Neuronal stem cell (in vitro differentiated cells): ENCODE measurements at regions not wholly inside any gene's neighbourhood (a gene's known extent, or its start where the extent isn't known, plus 50 kb on each side); places are given as distances from the start of the nearest gene placed in this dataset.

Experiments
- DNase-seq: peaks from one replicate; pipeline ENCODE4 v3.0.0-alpha.2; 2013; ENCODE audit warnings: low spot score
- H2AFZ ChIP-seq: one replicate; pipeline ENCODE4 v1.6.1; 2013; ENCODE audit warnings: mild to moderate bottlenecking, low read length, inconsistent platforms
- H2AK5ac ChIP-seq: 2 replicates; pipeline ENCODE4 v1.6.1; 2013; ENCODE audit warnings: low read depth, mild to moderate bottlenecking, inconsistent platforms, low read length, moderate library complexity, mixed read lengths
- H2BK120ac ChIP-seq: 2 replicates; pipeline ENCODE4 v1.6.1; 2013; ENCODE audit warnings: low read depth, mild to moderate bottlenecking, inconsistent platforms, low read length, moderate library complexity, mixed read lengths
- H2BK12ac ChIP-seq: one replicate; pipeline ENCODE4 v1.6.1; 2013; ENCODE audit warnings: low read length, inconsistent platforms
- H2BK15ac ChIP-seq: 2 replicates; pipeline ENCODE4 v1.6.1; 2013; ENCODE audit warnings: mild to moderate bottlenecking, low read length, inconsistent platforms, mixed read lengths
- H2BK5ac ChIP-seq: one replicate; pipeline ENCODE4 v1.6.1; 2013; ENCODE audit warnings: inconsistent platforms, mild to moderate bottlenecking, low read length, moderate library complexity
- H3K14ac ChIP-seq: one replicate; pipeline ENCODE4 v1.6.1; 2013; ENCODE audit warnings: low read length, inconsistent platforms
- H3K18ac ChIP-seq: 2 replicates; pipeline ENCODE4 v1.6.1; 2013; ENCODE audit warnings: low read length, inconsistent platforms
- H3K23ac ChIP-seq: 2 replicates; pipeline ENCODE4 v1.6.1; 2013; ENCODE audit warnings: low read depth, mild to moderate bottlenecking, mixed read lengths, low read length, inconsistent platforms; ENCODE audit not compliant: poor library complexity
- H3K27ac ChIP-seq: replicated peaks from 3 replicates; pipeline ENCODE4 v1.5.1; 2013; ENCODE audit warnings: low read length, inconsistent platforms
- H3K27me3 ChIP-seq, 3 experiments: 2 replicates each; pipeline ENCODE4 v1.6.1; 2013; ENCODE audit warnings: low read length in 3 of 3, mild to moderate bottlenecking in 2 of 3, inconsistent platforms in 1 of 3, low read depth in 1 of 3, mixed read lengths in 1 of 3, moderate library complexity in 1 of 3; ENCODE audit not compliant: control insufficient read depth in 3 of 3, insufficient read depth in 3 of 3
- H3K36me3 ChIP-seq, 2 donors: replicated peaks in 1 of 2; 2 replicates each; pipeline ENCODE4 v1.6.1; 2013; ENCODE audit warnings: low read length in 2 of 2; ENCODE audit not compliant: control insufficient read depth in 2 of 2, insufficient read depth in 2 of 2
- H3K4ac ChIP-seq: 2 replicates; pipeline ENCODE4 v1.6.1; 2013; ENCODE audit warnings: inconsistent platforms, mild to moderate bottlenecking, low read length, moderate library complexity
- H3K4me1 ChIP-seq, 2 donors: 1 replicate in 1 of 2; 2 replicates in 1 of 2; pipeline ENCODE4 v1.6.1; 2013; ENCODE audit warnings: low read length in 2 of 2, low read depth in 1 of 2; ENCODE audit not compliant: control insufficient read depth in 2 of 2, insufficient read depth in 1 of 2
- H3K4me2 ChIP-seq: one replicate; pipeline ENCODE4 v1.6.1; 2013; ENCODE audit warnings: mild to moderate bottlenecking, low read length, inconsistent platforms; ENCODE audit not compliant: insufficient read depth, poor library complexity, severe bottlenecking
- H3K4me3 ChIP-seq, 2 donors: 2 replicates each; pipeline ENCODE4 v1.5.1; 2013; ENCODE audit warnings: low read length in 2 of 2, mild to moderate bottlenecking in 2 of 2, inconsistent platforms in 1 of 2, moderate library complexity in 1 of 2
- H3K79me1 ChIP-seq: one replicate; pipeline ENCODE4 v1.6.1; 2013; ENCODE audit warnings: low read depth, mild to moderate bottlenecking, inconsistent platforms, low read length, moderate library complexity
- H3K9ac ChIP-seq: one replicate; pipeline ENCODE4 v1.6.1; 2013; ENCODE audit warnings: mild to moderate bottlenecking, low read depth, low read length, inconsistent platforms; ENCODE audit not compliant: poor library complexity
- H3K9me3 ChIP-seq, 2 donors: replicated peaks in 1 of 2; 2 replicates each; pipeline versions ENCODE3 to v1.6.1; 2013; ENCODE audit warnings: low read length in 2 of 2, mild to moderate bottlenecking in 2 of 2, inconsistent platforms in 1 of 2, low read depth in 1 of 2, mixed read lengths in 1 of 2, moderate library complexity in 1 of 2; ENCODE audit not compliant: control insufficient read depth in 2 of 2, insufficient read depth in 1 of 2
- H4K8ac ChIP-seq: one replicate; pipeline ENCODE4 v1.6.1; 2013; ENCODE audit warnings: low read depth, mild to moderate bottlenecking, inconsistent platforms, low read length, moderate library complexity
- H4K91ac ChIP-seq: one replicate; pipeline ENCODE4 v1.6.1; 2013; ENCODE audit warnings: low read length, low read depth, mild to moderate bottlenecking, inconsistent platforms; ENCODE audit not compliant: poor library complexity
- WGBS, 2 donors: extraction: QIAGEN DNeasy Blood & Tissue Kit; methylation state at CpG; one replicate each; pipeline ENCODE4 v1.1.7; 2013; ENCODE audit warnings: missing lambda C conversion rate in 2 of 2, mixed read lengths in 1 of 2; ENCODE audit not compliant: insufficient read length in 2 of 2, insufficient replicate concordance in 1 of 2; ENCODE audit errors: extremely low coverage in 2 of 2; 5-methylcytosine and 5-hydroxymethylcytosine counted together

- Histone ChIP-seq H3K36me3 (no peaks in the 10 kb centered on the region), H3K4me2 (no peak overlapping the region), H2AK5ac (no peak overlapping the region), H2AFZ (no peak overlapping the region), H3K14ac (no peak overlapping the region), H3K18ac (no peak overlapping the region), H3K9ac (no peak overlapping the region), H3K27ac (no peak overlapping the region), H3K9me3 (no peaks in the 10 kb centered on the region), H3K23ac (no peak overlapping the region), H3K4me3 (no peak overlapping the region), H2BK12ac (no peak overlapping the region), H2BK120ac (no peak overlapping the region), H3K4me1 (peaks cover 0 to 9% of the 10 kb centered on the region in 2 donors), H3K27me3 (no peaks in the 10 kb centered on the region), H3K4ac (no peak overlapping the region), H2BK5ac (no peak overlapping the region), H4K8ac (no peak overlapping the region), H4K91ac (no peak overlapping the region), H2BK15ac (no peak overlapping the region), H3K79me1 (no peaks in the 10 kb centered on the region)
- no CpG with 5 or more reads among the region's 2 CpGs for WGBS, 2 donors
- no peak for DNase-seq
These were observed 85.1 kb upstream of the ATXN1 start for GRCh38 chr6:16846399-16846778.

GRCh38 chr6:16844183-16844582, 82.9 kb upstream of the ATXN1 start:
- H2BK12ac ChIP-seq: no peak overlapping the region
- H2AFZ ChIP-seq: no peak overlapping the region
- DNase-seq: no peak
- no peak overlapping the region for H3K4me3 ChIP-seq
- no CpG with 5 or more reads among the region's 5 CpGs for WGBS, 2 donors
- H3K18ac ChIP-seq: peak overlapping the region; percentile 33
- H3K4ac ChIP-seq: no peak overlapping the region
- no peak overlapping the region for H2BK15ac ChIP-seq
- H3K36me3 ChIP-seq: no peaks in the 10 kb centered on the region
- H2BK120ac ChIP-seq: no peak overlapping the region
- H3K14ac ChIP-seq: no peak overlapping the region
- H2BK5ac ChIP-seq: no peak overlapping the region
- no peak overlapping the region for H4K8ac ChIP-seq
- no peak overlapping the region for H3K4me2 ChIP-seq
- no peak overlapping the region for H2AK5ac ChIP-seq
- H3K27ac ChIP-seq: no peak overlapping the region
- H3K79me1 ChIP-seq: no peaks in the 10 kb centered on the region
- H3K9ac ChIP-seq: no peak overlapping the region
- H3K9me3 ChIP-seq: no peaks in the 10 kb centered on the region
- no peak overlapping the region for H4K91ac ChIP-seq
- peaks cover 0 to under 1% of the 10 kb centered on the region in 2 donors for H3K4me1 ChIP-seq
- H3K23ac ChIP-seq: no peak overlapping the region
- H3K27me3 ChIP-seq: no peaks in the 10 kb centered on the region

GRCh38 chr6:16842676-16843075, 81.4 kb upstream of the ATXN1 start:
- Histone ChIP-seq H2AK5ac (no peak overlapping the region), H2BK15ac (no peak overlapping the region), H2AFZ (no peak overlapping the region), H3K9ac (no peak overlapping the region), H3K36me3 (no peaks in the 10 kb centered on the region), H3K23ac (no peak overlapping the region), H4K91ac (no peak overlapping the region), H2BK5ac (no peak overlapping the region), H2BK12ac (no peak overlapping the region), H3K4me2 (no peak overlapping the region), H3K9me3 (no peaks in the 10 kb centered on the region), H3K14ac (no peak overlapping the region), H4K8ac (no peak overlapping the region), H3K4me3 (no peak overlapping the region), H3K4ac (no peak overlapping the region), H3K18ac (no peak overlapping the region), H3K27ac (no peak overlapping the region), H3K4me1 (peaks cover 0 to 6% of the 10 kb centered on the region in 2 donors), H2BK120ac (no peak overlapping the region), H3K27me3 (no peaks in the 10 kb centered on the region), H3K79me1 (no peaks in the 10 kb centered on the region)
- no CpG with 5 or more reads among the region's 4 CpGs for WGBS, 2 donors
- DNase-seq: no peak

- Histone ChIP-seq H3K18ac (no peak overlapping the region), H3K4me3 (no peak overlapping the region), H3K9me3 (no peaks in the 10 kb centered on the region), H4K91ac (no peak overlapping the region), H2BK120ac (no peak overlapping the region), H2AFZ (no peak overlapping the region), H3K4me1 (peaks cover 4 to 12% of the 10 kb centered on the region in 2 donors), H3K27ac (no peak overlapping the region), H3K36me3 (no peaks in the 10 kb centered on the region), H3K4me2 (no peak overlapping the region), H2BK12ac (no peak overlapping the region), H3K27me3 (no peaks in the 10 kb centered on the region), H2BK5ac (no peak overlapping the region), H3K23ac (no peak overlapping the region), H3K9ac (no peak overlapping the region), H3K14ac (no peak overlapping the region), H4K8ac (no peak overlapping the region), H3K4ac (no peak overlapping the region), H3K79me1 (no peaks in the 10 kb centered on the region), H2BK15ac (no peak overlapping the region), H2AK5ac (no peak overlapping the region)
- no peak for DNase-seq
- no CpG with 5 or more reads among the region's 7 CpGs for WGBS, 2 donors
These were observed 80.0 kb upstream of the ATXN1 start for GRCh38 chr6:16841241-16841640.
